HG02588 (cell line): ENCODE measurements at regions not wholly inside any gene's neighbourhood (a gene's known extent, or its start where the extent isn't known, plus 50 kb on each side); places are given as distances from the start of the nearest gene placed in this dataset.

Experiments used
- ATAC-seq: cut with Tn5 transposase; IDR thresholded peaks from one replicate; pipeline ENCODE4 v1.9.1; 2021; ENCODE audit warnings: mild to moderate bottlenecking, moderate library complexity; ENCODE audit not compliant: unreplicated experiment

DNA sequence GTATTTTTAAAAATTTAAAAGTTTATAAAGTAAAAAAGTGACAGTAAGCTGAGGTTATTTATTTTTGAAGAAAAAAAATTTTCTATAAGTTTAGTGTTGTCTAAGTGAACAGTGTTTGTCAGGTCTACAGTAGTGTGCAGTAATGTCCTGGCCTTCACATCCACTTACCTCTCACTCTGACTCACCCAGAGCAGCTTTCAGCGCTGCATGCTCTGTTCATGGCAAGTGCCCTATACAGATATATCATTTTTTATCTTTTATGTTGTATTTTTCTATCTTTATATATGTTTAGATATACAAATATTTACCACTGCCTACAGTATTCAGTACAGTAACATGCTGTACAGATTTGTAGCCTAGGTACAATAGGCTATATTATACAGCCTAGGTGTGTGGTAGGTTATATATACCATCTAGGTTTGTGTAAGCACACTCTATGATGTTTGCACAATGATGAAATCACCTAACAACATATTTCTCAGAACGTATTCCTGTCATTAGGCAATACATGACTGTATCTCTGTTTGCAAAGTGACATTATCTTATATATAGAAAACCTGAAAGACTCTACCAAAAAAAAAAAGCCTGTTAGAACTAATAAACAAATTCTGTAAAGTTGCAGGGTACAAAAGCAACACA, 75.9 kb upstream of the TMC3 start:
- ATAC-seq, result no peak

DNA sequence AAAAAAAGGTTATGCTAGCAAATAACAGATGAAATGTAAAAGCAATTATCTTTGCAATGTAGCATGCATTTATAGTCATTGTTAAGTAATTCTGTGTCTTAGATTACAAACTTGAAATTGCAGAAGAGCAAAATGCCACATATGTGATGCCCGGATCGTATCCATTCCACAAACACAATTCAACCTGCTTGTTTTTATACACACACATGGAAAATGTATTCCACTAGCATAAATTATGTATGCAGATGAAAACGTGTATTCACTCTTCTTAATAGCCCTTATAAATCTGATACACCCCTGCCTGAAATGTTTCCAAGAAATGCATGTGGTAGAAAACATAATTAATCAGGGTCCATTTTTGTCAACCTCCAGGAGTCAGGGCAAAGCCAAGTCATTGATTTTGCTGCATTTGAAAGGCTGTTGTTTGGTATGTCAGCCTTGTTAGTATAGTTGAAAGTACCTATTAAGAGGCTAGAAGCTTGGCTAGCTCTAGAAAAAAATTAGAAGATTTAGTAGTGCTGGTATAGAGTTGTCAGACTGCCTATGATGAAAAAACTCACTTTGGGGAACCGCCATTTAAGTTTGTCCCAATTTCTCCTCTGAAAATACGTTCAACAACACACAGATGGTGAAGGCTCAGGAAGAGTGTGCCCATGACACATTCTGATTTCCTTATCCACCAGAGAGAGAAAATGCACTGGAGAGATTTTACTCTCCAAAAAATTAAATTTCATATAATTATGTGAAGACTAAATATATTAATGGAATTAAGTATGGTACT, 69.2 kb upstream of the TMC3 start:
- ATAC-seq, result no peak

DNA sequence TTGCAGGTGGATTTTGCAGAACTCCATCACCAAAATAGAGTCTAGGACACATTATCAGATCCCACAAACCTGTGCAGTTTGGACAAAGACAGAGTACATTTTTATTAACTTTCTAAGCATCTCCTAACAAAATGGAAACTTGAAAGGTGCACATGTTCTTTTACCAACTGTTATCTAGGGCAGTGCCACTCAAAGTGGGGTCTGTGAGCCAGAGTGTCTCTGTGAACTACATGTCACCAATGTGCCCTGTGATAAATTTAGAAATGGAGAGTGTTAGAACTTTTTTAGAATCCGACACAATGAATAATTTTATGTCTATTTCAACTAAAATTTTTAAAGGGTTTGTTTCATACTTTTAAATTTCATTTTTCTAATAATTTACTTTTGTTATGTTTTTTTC, 68.4 kb upstream of the TMC3 start:
- ATAC-seq, result no peak

DNA sequence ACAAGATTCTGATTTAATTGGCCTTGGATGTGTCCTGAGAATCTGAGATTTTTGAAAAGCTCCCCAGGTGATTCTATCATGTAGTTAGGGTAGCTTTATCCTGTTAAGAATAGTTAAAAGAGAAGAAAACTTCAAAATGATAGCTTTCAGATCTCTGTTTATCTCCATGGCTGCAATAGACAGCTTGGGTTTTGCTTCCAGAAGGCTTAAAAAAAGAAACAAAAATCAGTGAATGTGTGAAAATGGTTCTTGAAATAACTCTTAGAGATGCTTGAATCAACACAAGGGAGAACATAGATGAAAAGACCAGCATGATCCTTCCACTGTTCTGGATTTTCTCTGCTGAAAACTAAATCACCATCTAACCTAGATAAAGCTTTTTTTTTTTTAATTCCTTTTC, 60.8 kb upstream of the TMC3 start:
- no peak for ATAC-seq

DNA sequence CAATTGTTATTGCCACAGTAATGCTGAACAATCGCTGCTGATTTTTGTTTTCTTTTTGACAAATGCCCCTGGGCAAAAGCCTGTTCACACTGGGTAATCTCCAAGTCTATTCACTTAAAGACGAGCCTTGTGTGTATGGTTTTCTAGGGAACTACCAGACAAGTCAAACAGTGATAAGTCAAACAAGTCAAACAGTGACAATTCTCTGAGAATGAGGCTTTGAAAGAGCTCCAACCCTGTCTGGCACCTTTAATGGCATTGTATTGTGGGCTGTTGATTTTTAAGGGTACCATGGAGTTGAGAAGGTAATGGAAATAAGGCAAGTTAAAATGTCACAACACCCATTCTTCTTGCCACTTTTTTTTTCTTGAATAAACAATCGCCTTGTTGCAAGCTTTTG, 59.4 kb upstream of the TMC3 start:
- no peak for ATAC-seq

DNA sequence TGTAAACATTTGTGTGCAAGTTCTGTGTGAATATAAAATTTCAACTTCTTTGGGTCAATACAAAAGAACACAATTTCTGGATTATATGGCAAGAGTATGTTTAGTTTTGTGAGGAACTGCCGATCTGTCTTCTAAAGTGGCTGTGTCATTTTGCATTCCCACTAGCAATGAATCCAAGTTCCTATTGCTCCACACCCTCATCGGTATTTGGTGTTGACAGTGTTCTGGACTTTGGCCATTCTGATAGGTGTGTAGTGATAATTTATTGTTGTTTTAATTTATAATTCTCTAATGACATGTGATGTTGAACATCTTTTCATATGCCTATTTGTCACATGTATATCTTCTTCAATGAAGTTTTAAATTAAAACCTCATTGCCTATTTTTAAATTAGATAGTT, 58.2 kb upstream of the TMC3 start:
- ATAC-seq, result no peak

DNA sequence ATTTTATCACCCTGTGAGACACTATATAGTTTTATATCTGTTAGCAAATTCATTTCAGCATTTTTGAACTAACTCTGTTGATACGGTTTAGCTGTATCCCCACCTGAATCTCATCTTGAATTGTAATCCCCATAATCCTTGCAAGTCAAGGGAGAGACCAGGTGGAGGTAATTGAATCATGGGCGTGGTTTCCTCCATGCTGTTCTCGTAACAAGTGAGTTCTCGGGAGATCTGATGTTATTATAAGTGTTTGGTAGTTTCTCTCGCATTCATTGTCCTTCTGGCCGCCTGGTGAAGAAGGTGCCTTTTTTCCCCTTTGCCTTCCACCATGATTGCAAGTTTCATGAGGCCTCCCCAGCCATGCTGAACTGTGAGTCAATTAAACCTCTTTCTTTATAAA, 53.2 kb upstream of the TMC3 start:
- no peak for ATAC-seq

DNA sequence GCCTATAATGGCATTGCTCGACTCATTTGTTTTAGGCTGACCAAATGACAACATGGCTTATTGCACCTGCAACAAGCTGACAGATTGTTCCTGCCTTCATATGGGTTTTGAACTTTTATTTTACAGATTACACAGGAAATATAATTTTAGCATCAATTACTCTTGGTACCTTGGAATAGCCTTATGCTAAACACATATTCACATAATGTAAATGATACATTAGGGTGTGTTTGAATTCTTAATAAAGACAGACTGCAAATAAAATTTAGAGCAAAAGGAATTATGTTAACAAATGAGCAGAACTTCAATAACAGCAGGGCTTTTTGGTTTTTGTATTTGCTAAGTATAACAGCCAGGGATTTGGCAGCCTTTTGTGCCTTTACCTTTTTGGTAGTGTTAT, 51.9 kb upstream of the TMC3 start:
- no peak for ATAC-seq
